ENCODE measurements at regions not wholly inside any gene's neighbourhood (a gene's known extent, or its start where the extent isn't known, plus 50 kb on each side); places are given as distances from the start of the nearest gene placed in this dataset.

GRCh38 chr2:200079356-200079755, 124.0 kb downstream of the MAIP1 start:
- Histone ChIP-seq H3K4me1 (no peaks in the 10 kb centered on the region), H3K4me3 (no peak overlapping the region), H3K36me3 (no peaks in the 10 kb centered on the region), H3K27me3 (no peaks in the 10 kb centered on the region), H3K27ac (no peak overlapping the region), H3K9me3 (no peaks in the 10 kb centered on the region)
- TF ChIP-seq, protein P1, sequence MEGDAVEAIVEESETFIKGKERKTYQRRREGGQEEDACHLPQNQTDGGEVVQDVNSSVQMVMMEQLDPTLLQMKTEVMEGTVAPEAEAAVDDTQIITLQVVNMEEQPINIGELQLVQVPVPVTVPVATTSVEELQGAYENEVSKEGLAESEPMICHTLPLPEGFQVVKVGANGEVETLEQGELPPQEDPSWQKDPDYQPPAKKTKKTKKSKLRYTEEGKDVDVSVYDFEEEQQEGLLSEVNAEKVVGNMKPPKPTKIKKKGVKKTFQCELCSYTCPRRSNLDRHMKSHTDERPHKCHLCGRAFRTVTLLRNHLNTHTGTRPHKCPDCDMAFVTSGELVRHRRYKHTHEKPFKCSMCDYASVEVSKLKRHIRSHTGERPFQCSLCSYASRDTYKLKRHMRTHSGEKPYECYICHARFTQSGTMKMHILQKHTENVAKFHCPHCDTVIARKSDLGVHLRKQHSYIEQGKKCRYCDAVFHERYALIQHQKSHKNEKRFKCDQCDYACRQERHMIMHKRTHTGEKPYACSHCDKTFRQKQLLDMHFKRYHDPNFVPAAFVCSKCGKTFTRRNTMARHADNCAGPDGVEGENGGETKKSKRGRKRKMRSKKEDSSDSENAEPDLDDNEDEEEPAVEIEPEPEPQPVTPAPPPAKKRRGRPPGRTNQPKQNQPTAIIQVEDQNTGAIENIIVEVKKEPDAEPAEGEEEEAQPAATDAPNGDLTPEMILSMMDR (IDR thresholded peaks at IDR 0.05): no peak
- TF ChIP-seq POLR2A (IDR thresholded peaks at IDR 0.05) (no peak), POLR2AphosphoS5 (IDR thresholded peaks at IDR 0.05; ENCODE audit: insufficient read depth in 1 of 2, low read depth in 1 of 2) (no peak)
- intact Hi-C loops (cut with DNase I): no loop called here
- DNase-seq (ENCODE audit: extremely low spot score in 2 of 2): no peak

GRCh38 chr2:200081236-200081635, 125.9 kb downstream of the MAIP1 start:
- H3K9me3 ChIP-seq: no peaks in the 10 kb centered on the region
- no peak for DNase-seq (ENCODE audit: extremely low spot score in 2 of 2)
- no peak for TF ChIP-seq POLR2AphosphoS5 (IDR thresholded peaks at IDR 0.05; ENCODE audit: insufficient read depth in 1 of 2, low read depth in 1 of 2)
- TF ChIP-seq, protein P1 (IDR thresholded peaks at IDR 0.05): no peak
- TF ChIP-seq POLR2A (IDR thresholded peaks at IDR 0.05): no peak
- no peak overlapping the region for H3K4me3 ChIP-seq
- no peak overlapping the region for H3K27ac ChIP-seq
- intact Hi-C loops (cut with DNase I): no loop called here
- H3K36me3 ChIP-seq: no peaks in the 10 kb centered on the region
- H3K4me1 ChIP-seq: no peaks in the 10 kb centered on the region
- H3K27me3 ChIP-seq: no peaks in the 10 kb centered on the region

GRCh38 chr2:200081811-200082210, 126.4 kb downstream of the MAIP1 start:
- no peaks in the 10 kb centered on the region for H3K27me3 ChIP-seq
- H3K27ac ChIP-seq: no peak overlapping the region
- no peaks in the 10 kb centered on the region for H3K4me1 ChIP-seq
- no peaks in the 10 kb centered on the region for H3K9me3 ChIP-seq
- DNase-seq (ENCODE audit: extremely low spot score in 2 of 2): no peak
- H3K36me3 ChIP-seq: no peaks in the 10 kb centered on the region
- intact Hi-C loops (cut with DNase I): no loop called here
- TF ChIP-seq POLR2AphosphoS5 (IDR thresholded peaks at IDR 0.05; ENCODE audit: insufficient read depth in 1 of 2, low read depth in 1 of 2): no peak
- no peak for TF ChIP-seq POLR2A (IDR thresholded peaks at IDR 0.05)
- TF ChIP-seq, protein P1 (IDR thresholded peaks at IDR 0.05): no peak
- no peak overlapping the region for H3K4me3 ChIP-seq

DNA sequence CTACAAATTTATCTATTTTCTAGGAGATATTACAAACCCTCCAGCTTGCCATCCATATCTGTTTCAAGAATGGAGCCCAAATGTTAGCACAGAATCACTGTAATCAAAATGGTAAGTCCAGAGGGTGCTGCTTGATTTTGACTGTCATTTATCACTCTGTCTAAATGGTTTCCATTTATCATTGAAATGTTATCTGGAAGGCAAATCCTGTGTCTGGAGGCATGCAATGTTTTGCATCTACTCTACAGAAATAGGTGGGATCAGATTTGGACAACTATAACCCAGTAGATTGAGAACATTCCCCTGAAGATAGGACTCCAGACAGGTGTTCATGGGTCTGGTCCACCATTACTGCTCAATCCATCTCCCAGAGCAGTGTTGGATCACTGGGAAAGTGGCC, 128.7 kb downstream of the MAIP1 start:
- H3K36me3 ChIP-seq: no peaks in the 10 kb centered on the region
- no peak overlapping the region for H3K4me3 ChIP-seq
- no peak overlapping the region for H3K27ac ChIP-seq
- no peaks in the 10 kb centered on the region for H3K4me1 ChIP-seq
- intact Hi-C loops (cut with DNase I): no loop called here
- H3K27me3 ChIP-seq: no peaks in the 10 kb centered on the region
- no peaks in the 10 kb centered on the region for H3K9me3 ChIP-seq
- TF ChIP-seq, protein P1 (IDR thresholded peaks at IDR 0.05): no peak
- TF ChIP-seq POLR2AphosphoS5 (IDR thresholded peaks at IDR 0.05; ENCODE audit: insufficient read depth in 1 of 2, low read depth in 1 of 2) (no peak), POLR2A (IDR thresholded peaks at IDR 0.05) (no peak)
- DNase-seq (ENCODE audit: extremely low spot score in 2 of 2): no peak

GRCh38 chr2:200086911-200087310, 131.5 kb downstream of the MAIP1 start:
- Histone ChIP-seq H3K36me3 (no peaks in the 10 kb centered on the region), H3K9me3 (no peaks in the 10 kb centered on the region), H3K4me1 (no peaks in the 10 kb centered on the region), H3K27me3 (no peaks in the 10 kb centered on the region), H3K4me3 (no peak overlapping the region), H3K27ac (no peak overlapping the region)
- intact Hi-C loops (cut with DNase I): no loop called here
- DNase-seq (ENCODE audit: extremely low spot score in 2 of 2): no peak
- no peak for TF ChIP-seq POLR2AphosphoS5 (IDR thresholded peaks at IDR 0.05; ENCODE audit: insufficient read depth in 1 of 2, low read depth in 1 of 2)
- no peak for TF ChIP-seq POLR2A (IDR thresholded peaks at IDR 0.05)
- TF ChIP-seq, protein P1 (IDR thresholded peaks at IDR 0.05): no peak
